ENCODE measurements at regions not wholly inside any gene's neighbourhood (a gene's known extent, or its start where the extent isn't known, plus 50 kb on each side); places are given as distances from the start of the nearest gene placed in this dataset.
"Not testable (repeated sequence)": the region's sequence is repeated elsewhere in the genome, so short reads cannot be mapped to it uniquely, and the experiment has no call there.

GRCh38 chr1:149673231-149673909 lies 89.7 kb downstream of the PPIAL4C start:
- DNase-seq (ENCODE audit: low spot score in 2 of 2, unreplicated experiment in 2 of 2); H3K36me3 Mint-ChIP-seq; H3K4me3 Mint-ChIP-seq; H3K27me3 Mint-ChIP-seq (ENCODE audit: low read depth); H3K9me3 Mint-ChIP-seq; H3K27ac Mint-ChIP-seq; H3K4me1 Mint-ChIP-seq: not testable (repeated sequence)

GRCh38 chr1:149674921-149675320 lies 91.3 kb downstream of the PPIAL4C start:
- not testable (repeated sequence) for H3K36me3 Mint-ChIP-seq; H3K9me3 Mint-ChIP-seq; H3K27me3 Mint-ChIP-seq (ENCODE audit: low read depth); H3K4me3 Mint-ChIP-seq; H3K27ac Mint-ChIP-seq; H3K4me1 Mint-ChIP-seq; DNase-seq (ENCODE audit: low spot score in 2 of 2, unreplicated experiment in 2 of 2)

- not testable (repeated sequence) for H3K4me1 Mint-ChIP-seq; DNase-seq (ENCODE audit: low spot score in 2 of 2, unreplicated experiment in 2 of 2); H3K27ac Mint-ChIP-seq; H3K27me3 Mint-ChIP-seq (ENCODE audit: low read depth); H3K9me3 Mint-ChIP-seq; H3K36me3 Mint-ChIP-seq; H3K4me3 Mint-ChIP-seq
Measured at GRCh38 chr1:149677359-149677758, 93.7 kb downstream of the PPIAL4C start.

- not testable (repeated sequence) for H3K4me3 Mint-ChIP-seq; H3K27me3 Mint-ChIP-seq (ENCODE audit: low read depth); DNase-seq (ENCODE audit: low spot score in 2 of 2, unreplicated experiment in 2 of 2); H3K36me3 Mint-ChIP-seq; H3K9me3 Mint-ChIP-seq; H3K4me1 Mint-ChIP-seq; H3K27ac Mint-ChIP-seq
Measured at GRCh38 chr1:149686593-149687238, 95.8 kb upstream of the FCGR1A start.

GRCh38 chr1:149691399-149691798 lies 91.1 kb upstream of the FCGR1A start:
- H3K27ac Mint-ChIP-seq; H3K4me3 Mint-ChIP-seq; H3K9me3 Mint-ChIP-seq; H3K4me1 Mint-ChIP-seq; H3K36me3 Mint-ChIP-seq; H3K27me3 Mint-ChIP-seq (ENCODE audit: low read depth); DNase-seq (ENCODE audit: low spot score in 2 of 2, unreplicated experiment in 2 of 2): not testable (repeated sequence)

- not testable (repeated sequence) for H3K4me3 Mint-ChIP-seq; H3K4me1 Mint-ChIP-seq; H3K27me3 Mint-ChIP-seq (ENCODE audit: low read depth); H3K27ac Mint-ChIP-seq; DNase-seq (ENCODE audit: low spot score in 2 of 2, unreplicated experiment in 2 of 2); H3K36me3 Mint-ChIP-seq; H3K9me3 Mint-ChIP-seq
Measured at GRCh38 chr1:149692804-149693539, 89.5 kb upstream of the FCGR1A start.

- not testable (repeated sequence) for H3K4me1 Mint-ChIP-seq; DNase-seq (ENCODE audit: low spot score in 2 of 2, unreplicated experiment in 2 of 2); H3K9me3 Mint-ChIP-seq; H3K27ac Mint-ChIP-seq; H3K4me3 Mint-ChIP-seq; H3K27me3 Mint-ChIP-seq (ENCODE audit: low read depth); H3K36me3 Mint-ChIP-seq
Measured at GRCh38 chr1:149695066-149695465, 87.4 kb upstream of the FCGR1A start.

- H3K36me3 Mint-ChIP-seq; DNase-seq (ENCODE audit: low spot score in 2 of 2, unreplicated experiment in 2 of 2); H3K4me3 Mint-ChIP-seq; H3K27me3 Mint-ChIP-seq (ENCODE audit: low read depth); H3K4me1 Mint-ChIP-seq; H3K9me3 Mint-ChIP-seq; H3K27ac Mint-ChIP-seq: not testable (repeated sequence)
Measured at GRCh38 chr1:149700220-149700619, 82.3 kb upstream of the FCGR1A start.

GRCh38 chr1:149700677-149701567 lies 81.6 kb upstream of the FCGR1A start:
- H3K36me3 Mint-ChIP-seq; H3K4me1 Mint-ChIP-seq; H3K9me3 Mint-ChIP-seq; H3K27ac Mint-ChIP-seq; H3K4me3 Mint-ChIP-seq; DNase-seq (ENCODE audit: low spot score in 2 of 2, unreplicated experiment in 2 of 2); H3K27me3 Mint-ChIP-seq (ENCODE audit: low read depth): not testable (repeated sequence)

GRCh38 chr1:149708192-149708853 lies 74.2 kb upstream of the FCGR1A start:
- not testable (repeated sequence) for H3K27me3 Mint-ChIP-seq (ENCODE audit: low read depth); H3K9me3 Mint-ChIP-seq; H3K4me1 Mint-ChIP-seq; H3K36me3 Mint-ChIP-seq
- DNase-seq (ENCODE audit: low spot score in 2 of 2, unreplicated experiment in 2 of 2), result peak; percentile 18 to 60
- peak overlapping the region; percentile 96 for H3K27ac Mint-ChIP-seq
- peak overlapping the region; percentile 65 for H3K4me3 Mint-ChIP-seq

- H3K27me3 Mint-ChIP-seq (ENCODE audit: low read depth); H3K27ac Mint-ChIP-seq; H3K36me3 Mint-ChIP-seq; H3K4me1 Mint-ChIP-seq; H3K4me3 Mint-ChIP-seq; H3K9me3 Mint-ChIP-seq; DNase-seq (ENCODE audit: low spot score in 2 of 2, unreplicated experiment in 2 of 2): not testable (repeated sequence)
Measured at GRCh38 chr1:149711651-149712050, 70.8 kb upstream of the FCGR1A start.

- H3K4me1 Mint-ChIP-seq; H3K36me3 Mint-ChIP-seq; H3K9me3 Mint-ChIP-seq; H3K27me3 Mint-ChIP-seq (ENCODE audit: low read depth): not testable (repeated sequence)
- peak in 1 of 2 experiments; percentile 72 for DNase-seq (ENCODE audit: low spot score in 2 of 2, unreplicated experiment in 2 of 2)
- Mint-ChIP-seq H3K27ac (peak overlapping the region; percentile 59), H3K4me3 (peak overlapping the region; percentile 63)
Measured at GRCh38 chr1:149712154-149712927, 70.2 kb upstream of the FCGR1A start.

GRCh38 chr1:149713513-149713912 lies 69.0 kb upstream of the FCGR1A start:
- H3K4me3 Mint-ChIP-seq, result peak overlapping the region; percentile 63
- not testable (repeated sequence) for H3K36me3 Mint-ChIP-seq

More at GRCh38 chr1:149713513-149713912, 69.0 kb upstream of the FCGR1A start:
- not testable (repeated sequence) for H3K9me3 Mint-ChIP-seq; H3K27ac Mint-ChIP-seq; DNase-seq (ENCODE audit: low spot score in 2 of 2, unreplicated experiment in 2 of 2); H3K4me1 Mint-ChIP-seq; H3K27me3 Mint-ChIP-seq (ENCODE audit: low read depth)
